Panc1 (cell line): ENCODE measurements at regions not wholly inside any gene's neighbourhood (a gene's known extent, or its start where the extent isn't known, plus 50 kb on each side); places are given as distances from the start of the nearest gene placed in this dataset.

Experiments used
- POLR2AphosphoS5 ChIP-seq: IDR thresholded peaks from 2 replicates; pipeline ENCODE4 v1.6.1; 2012; ENCODE audit warnings: mild to moderate bottlenecking, low read depth, low read length, moderate library complexity
- SIN3A ChIP-seq: IDR thresholded peaks from 2 replicates; pipeline ENCODE4 v1.6.1; 2012; ENCODE audit warnings: low read depth, mild to moderate bottlenecking, low read length, moderate library complexity, borderline replicate concordance; ENCODE audit not compliant: insufficient read depth
- TCF7L2 ChIP-seq: IDR thresholded peaks from 2 replicates; pipeline ENCODE4 v1.6.1; 2011; ENCODE audit warnings: mild to moderate bottlenecking, low read depth, low read length, inconsistent platforms
- TF ChIP-seq, protein P1 (sequence below): fragments of 450-650 bp; IDR thresholded peaks from 2 replicates; pipeline ENCODE4 v1.5.1; 2017; ENCODE audit warnings: mild to moderate bottlenecking
- TF ChIP-seq, protein P2 (sequence below), 2 experiments: IDR thresholded peaks; 2 replicates each; pipeline ENCODE4 v1.6.1; 2011 to 2012; ENCODE audit warnings: low read depth in 2 of 2, control low read depth in 1 of 2, low read length in 1 of 2, mild to moderate bottlenecking in 1 of 2, moderate library complexity in 1 of 2; ENCODE audit not compliant: insufficient read depth in 1 of 2

- TF ChIP-seq POLR2AphosphoS5 (no peak), TCF7L2 (no peak), SIN3A (no peak)
- TF ChIP-seq, protein P1, sequence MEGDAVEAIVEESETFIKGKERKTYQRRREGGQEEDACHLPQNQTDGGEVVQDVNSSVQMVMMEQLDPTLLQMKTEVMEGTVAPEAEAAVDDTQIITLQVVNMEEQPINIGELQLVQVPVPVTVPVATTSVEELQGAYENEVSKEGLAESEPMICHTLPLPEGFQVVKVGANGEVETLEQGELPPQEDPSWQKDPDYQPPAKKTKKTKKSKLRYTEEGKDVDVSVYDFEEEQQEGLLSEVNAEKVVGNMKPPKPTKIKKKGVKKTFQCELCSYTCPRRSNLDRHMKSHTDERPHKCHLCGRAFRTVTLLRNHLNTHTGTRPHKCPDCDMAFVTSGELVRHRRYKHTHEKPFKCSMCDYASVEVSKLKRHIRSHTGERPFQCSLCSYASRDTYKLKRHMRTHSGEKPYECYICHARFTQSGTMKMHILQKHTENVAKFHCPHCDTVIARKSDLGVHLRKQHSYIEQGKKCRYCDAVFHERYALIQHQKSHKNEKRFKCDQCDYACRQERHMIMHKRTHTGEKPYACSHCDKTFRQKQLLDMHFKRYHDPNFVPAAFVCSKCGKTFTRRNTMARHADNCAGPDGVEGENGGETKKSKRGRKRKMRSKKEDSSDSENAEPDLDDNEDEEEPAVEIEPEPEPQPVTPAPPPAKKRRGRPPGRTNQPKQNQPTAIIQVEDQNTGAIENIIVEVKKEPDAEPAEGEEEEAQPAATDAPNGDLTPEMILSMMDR = no peak
- TF ChIP-seq, protein P2, sequence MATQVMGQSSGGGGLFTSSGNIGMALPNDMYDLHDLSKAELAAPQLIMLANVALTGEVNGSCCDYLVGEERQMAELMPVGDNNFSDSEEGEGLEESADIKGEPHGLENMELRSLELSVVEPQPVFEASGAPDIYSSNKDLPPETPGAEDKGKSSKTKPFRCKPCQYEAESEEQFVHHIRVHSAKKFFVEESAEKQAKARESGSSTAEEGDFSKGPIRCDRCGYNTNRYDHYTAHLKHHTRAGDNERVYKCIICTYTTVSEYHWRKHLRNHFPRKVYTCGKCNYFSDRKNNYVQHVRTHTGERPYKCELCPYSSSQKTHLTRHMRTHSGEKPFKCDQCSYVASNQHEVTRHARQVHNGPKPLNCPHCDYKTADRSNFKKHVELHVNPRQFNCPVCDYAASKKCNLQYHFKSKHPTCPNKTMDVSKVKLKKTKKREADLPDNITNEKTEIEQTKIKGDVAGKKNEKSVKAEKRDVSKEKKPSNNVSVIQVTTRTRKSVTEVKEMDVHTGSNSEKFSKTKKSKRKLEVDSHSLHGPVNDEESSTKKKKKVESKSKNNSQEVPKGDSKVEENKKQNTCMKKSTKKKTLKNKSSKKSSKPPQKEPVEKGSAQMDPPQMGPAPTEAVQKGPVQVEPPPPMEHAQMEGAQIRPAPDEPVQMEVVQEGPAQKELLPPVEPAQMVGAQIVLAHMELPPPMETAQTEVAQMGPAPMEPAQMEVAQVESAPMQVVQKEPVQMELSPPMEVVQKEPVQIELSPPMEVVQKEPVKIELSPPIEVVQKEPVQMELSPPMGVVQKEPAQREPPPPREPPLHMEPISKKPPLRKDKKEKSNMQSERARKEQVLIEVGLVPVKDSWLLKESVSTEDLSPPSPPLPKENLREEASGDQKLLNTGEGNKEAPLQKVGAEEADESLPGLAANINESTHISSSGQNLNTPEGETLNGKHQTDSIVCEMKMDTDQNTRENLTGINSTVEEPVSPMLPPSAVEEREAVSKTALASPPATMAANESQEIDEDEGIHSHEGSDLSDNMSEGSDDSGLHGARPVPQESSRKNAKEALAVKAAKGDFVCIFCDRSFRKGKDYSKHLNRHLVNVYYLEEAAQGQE (IDR thresholded peaks at IDR 0.05; ENCODE audit: insufficient read depth in 1 of 2, low read depth in 2 of 2, low read length in 1 of 2) = no peak
These were observed 240.8 kb upstream of the ZPLD1 start for GRCh38 chr3:102194001-102194400.
